ENCODE measurements at regions not wholly inside any gene's neighbourhood (a gene's known extent, or its start where the extent isn't known, plus 50 kb on each side); places are given as distances from the start of the nearest gene placed in this dataset.

- DNase-seq (ENCODE audit: low spot score): peak; percentile 14
- H3K27ac ChIP-seq: no peak overlapping the region
- ChIA-PET POLR2A (ENCODE audit: low non-redundant PET) (no interaction called here), CTCF (interaction anchor here (0.7 kb wide), 1 partner anchor 456 kb away, joined by 4 read pairs; no protein-coding TSS in a partner anchor)
- no peak for TF ChIP-seq CTCF (conservative IDR thresholded peaks at IDR 0.05; ENCODE audit: low read depth)
Observed at GRCh38 chr2:122136056-122136455, 380.6 kb downstream of the TSN start.

DNA sequence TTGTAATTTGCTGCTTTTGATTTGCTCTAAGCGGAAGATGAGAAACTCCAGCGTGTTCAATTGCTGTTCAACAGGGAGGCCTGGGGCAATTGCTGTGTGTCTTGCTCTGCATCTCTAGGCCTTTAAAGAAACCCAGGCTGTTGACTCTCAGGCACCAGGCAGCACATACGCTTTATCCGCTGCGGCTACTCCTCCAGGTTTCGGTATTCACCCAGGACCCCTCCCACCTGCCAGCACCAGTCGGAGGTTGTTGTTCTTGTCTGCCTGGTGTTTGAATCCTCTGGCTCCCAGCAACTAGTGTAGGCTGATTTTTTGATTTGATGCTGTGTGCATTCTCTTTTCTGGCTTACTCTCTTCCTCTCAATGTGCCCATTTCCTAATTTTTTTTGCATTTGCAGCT lies 383.1 kb downstream of the TSN start:
- DNase-seq (ENCODE audit: low spot score): no peak
- TF ChIP-seq CTCF (conservative IDR thresholded peaks at IDR 0.05; ENCODE audit: low read depth): no peak
- ChIA-PET CTCF (no interaction called here), POLR2A (ENCODE audit: low non-redundant PET) (no interaction called here)
- no peak overlapping the region for H3K27ac ChIP-seq

- no peak for DNase-seq (ENCODE audit: low spot score)
- no peak for TF ChIP-seq CTCF (conservative IDR thresholded peaks at IDR 0.05; ENCODE audit: low read depth)
- ChIA-PET POLR2A (ENCODE audit: low non-redundant PET) (no interaction called here), CTCF (no interaction called here)
- H3K27ac ChIP-seq: no peak overlapping the region
Observed at GRCh38 chr2:122139739-122140420, 384.4 kb downstream of the TSN start.

GRCh38 chr2:122144884-122145283 lies 389.4 kb downstream of the TSN start:
- no peak for TF ChIP-seq CTCF (conservative IDR thresholded peaks at IDR 0.05; ENCODE audit: low read depth)
- POLR2A ChIA-PET (ENCODE audit: low non-redundant PET): no interaction called here
- CTCF ChIA-PET: no interaction called here
- H3K27ac ChIP-seq: no peak overlapping the region
- DNase-seq (ENCODE audit: low spot score): no peak

- TF ChIP-seq CTCF (conservative IDR thresholded peaks at IDR 0.05; ENCODE audit: low read depth): no peak
- DNase-seq (ENCODE audit: low spot score): no peak
- no peak overlapping the region for H3K27ac ChIP-seq
- ChIA-PET CTCF (interaction anchor here (0.6 kb wide), 1 partner anchor 257 kb away, joined by 3 read pairs; no protein-coding TSS in a partner anchor), POLR2A (ENCODE audit: low non-redundant PET) (no interaction called here)
Observed at GRCh38 chr2:122145856-122146255, 390.4 kb downstream of the TSN start.

DNA sequence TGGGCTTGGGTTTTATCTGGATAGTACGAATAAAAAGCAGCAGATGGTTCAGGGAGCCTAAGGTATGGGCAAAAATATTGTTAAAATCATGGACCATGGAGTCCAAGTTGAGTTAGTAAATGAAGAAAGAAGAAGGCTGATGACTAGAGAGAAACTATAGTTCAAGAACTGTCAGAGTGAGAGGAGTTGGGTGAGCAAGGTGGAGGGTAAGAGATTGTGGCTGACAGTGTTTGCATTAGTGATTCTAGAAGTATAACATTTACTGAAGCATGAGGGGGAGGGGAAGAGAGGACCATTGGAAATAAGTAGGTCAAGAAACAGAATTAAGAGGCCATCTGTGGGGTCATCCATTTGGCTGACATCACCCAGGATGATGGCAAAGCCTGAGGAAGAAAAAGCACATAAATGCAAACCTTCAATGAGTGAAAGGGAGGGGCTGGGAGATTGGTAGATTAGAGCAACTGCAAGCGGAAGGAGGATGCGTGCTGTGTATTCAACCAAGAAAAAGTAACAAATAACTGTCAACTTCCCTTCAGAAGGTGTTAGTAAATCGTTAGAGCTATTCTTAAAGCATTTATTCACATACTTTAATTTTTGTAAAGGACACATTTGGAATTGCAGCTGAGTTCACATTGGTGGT lies 392.8 kb downstream of the TSN start:
- H3K27ac ChIP-seq: no peak overlapping the region
- ChIA-PET POLR2A (ENCODE audit: low non-redundant PET) (no interaction called here), CTCF (no interaction called here)
- no peak for TF ChIP-seq CTCF (conservative IDR thresholded peaks at IDR 0.05; ENCODE audit: low read depth)
- DNase-seq (ENCODE audit: low spot score): no peak
